ENCODE measurements at regions not wholly inside any gene's neighbourhood (a gene's known extent, or its start where the extent isn't known, plus 50 kb on each side); places are given as distances from the start of the nearest gene placed in this dataset.
"Not testable (repeated sequence)": the region's sequence is repeated elsewhere in the genome, so short reads cannot be mapped to it uniquely, and the experiment has no call there.

GRCh38 chr5:124496968-124497367, 249.5 kb downstream of the ZNF608 start:
- DNase-seq, result peak; percentile 22
- H3K4me2 ChIP-seq (ENCODE audit: low read length); H3K79me1 ChIP-seq (ENCODE audit: low read length); H3K27ac ChIP-seq (ENCODE audit: low read depth, low read length); H2AK5ac ChIP-seq (ENCODE audit: low read length); H3K4me3 ChIP-seq (ENCODE audit: low read length); H3K18ac ChIP-seq (ENCODE audit: low read length); H3K36me3 ChIP-seq (ENCODE audit: control insufficient read depth, insufficient read depth, low read length); H4K8ac ChIP-seq (ENCODE audit: low read depth, low read length); H2BK5ac ChIP-seq (ENCODE audit: low read length); H3K27me3 ChIP-seq (ENCODE audit: insufficient read depth, low read length, poor library complexity); H3K79me2 ChIP-seq (ENCODE audit: control insufficient read depth, insufficient read depth, low read length); H2BK15ac ChIP-seq (replicated peaks; ENCODE audit: low read depth); H3K9ac ChIP-seq (ENCODE audit: low read length); H4K5ac ChIP-seq (ENCODE audit: low read length); H3K4ac ChIP-seq (ENCODE audit: low read depth, low read length); H3K4me1 ChIP-seq (ENCODE audit: control insufficient read depth, low read depth, low read length); H3K23ac ChIP-seq (ENCODE audit: low read length); H3K56ac ChIP-seq (ENCODE audit: low read length): not testable (repeated sequence)
- WGBS (ENCODE audit: extremely low coverage, insufficient coverage, low lambda C conversion rate), result no CpG with 5 or more reads among the region's 4 CpGs
- H2BK120ac ChIP-seq (ENCODE audit: low read depth, low read length), result peak overlapping the region; percentile 36

GRCh38 chr5:124494540-124495116, 251.8 kb downstream of the ZNF608 start:
- Histone ChIP-seq H3K36me3 (ENCODE audit: control insufficient read depth, insufficient read depth, low read length) (no peaks in the 10 kb centered on the region), H3K4me1 (ENCODE audit: control insufficient read depth, low read depth, low read length) (no peaks in the 10 kb centered on the region), H4K8ac (ENCODE audit: low read depth, low read length) (no peak overlapping the region), H3K79me1 (ENCODE audit: low read length) (no peaks in the 10 kb centered on the region), H3K23ac (ENCODE audit: low read length) (no peak overlapping the region), H2BK15ac (replicated peaks; ENCODE audit: low read depth) (no peak overlapping the region), H3K79me2 (ENCODE audit: control insufficient read depth, insufficient read depth, low read length) (no peaks in the 10 kb centered on the region), H3K4me2 (ENCODE audit: low read length) (no peak overlapping the region), H4K5ac (ENCODE audit: low read length) (no peak overlapping the region), H3K56ac (ENCODE audit: low read length) (no peak overlapping the region), H3K9ac (ENCODE audit: low read length) (no peak overlapping the region), H3K4ac (ENCODE audit: low read depth, low read length) (no peak overlapping the region), H2BK120ac (ENCODE audit: low read depth, low read length) (no peak overlapping the region), H2BK5ac (ENCODE audit: low read length) (no peak overlapping the region), H3K18ac (ENCODE audit: low read length) (no peak overlapping the region), H2AK5ac (ENCODE audit: low read length) (no peak overlapping the region), H3K4me3 (ENCODE audit: low read length) (no peak overlapping the region), H3K27me3 (ENCODE audit: insufficient read depth, low read length, poor library complexity) (no peaks in the 10 kb centered on the region), H3K27ac (ENCODE audit: low read depth, low read length) (no peak overlapping the region)
- DNase-seq, result no peak
- no CpG with 5 or more reads among the region's 2 CpGs for WGBS (ENCODE audit: extremely low coverage, insufficient coverage, low lambda C conversion rate)

DNA sequence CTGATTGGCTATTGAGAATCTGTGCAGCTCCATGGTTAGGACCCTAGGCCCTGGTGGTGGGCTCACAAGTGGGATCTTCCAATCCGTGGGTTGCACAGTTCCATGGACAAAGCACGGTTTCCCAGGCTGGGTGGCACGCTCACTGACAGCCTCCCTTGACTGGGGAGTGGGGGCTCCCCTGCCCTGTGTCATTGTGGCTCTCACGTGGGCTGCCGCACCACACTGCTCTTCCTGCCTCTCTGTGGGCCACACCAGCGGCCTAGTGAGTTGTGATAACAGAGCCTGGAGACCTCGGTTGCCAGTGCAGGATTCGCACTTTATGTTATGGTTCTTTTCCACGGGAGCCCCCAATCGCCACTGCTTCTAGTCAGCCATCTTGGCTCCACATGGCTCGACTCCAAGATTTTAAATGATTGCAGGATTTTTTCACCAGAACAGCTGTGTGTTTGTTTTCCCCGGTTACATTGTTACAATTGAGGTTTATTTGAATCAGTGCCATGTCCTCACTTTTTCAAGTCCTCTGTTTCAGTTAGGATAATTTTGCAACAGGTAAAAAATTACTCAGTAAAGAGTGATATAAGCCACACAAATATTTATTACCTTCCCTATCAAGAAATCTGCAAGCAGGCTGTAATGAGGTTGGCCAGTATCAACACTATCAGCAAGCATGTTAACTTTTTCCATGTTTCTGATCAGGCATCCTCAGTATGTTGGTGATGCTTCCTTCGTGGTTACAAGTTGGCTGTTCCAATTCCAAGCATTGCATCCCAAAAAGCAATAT, 253.8 kb downstream of the ZNF608 start:
- no peak overlapping the region for H2BK120ac ChIP-seq (ENCODE audit: low read depth, low read length)
- no peak overlapping the region for H3K4me3 ChIP-seq (ENCODE audit: low read length)
- no peak overlapping the region for H3K4me2 ChIP-seq (ENCODE audit: low read length)
- no peaks in the 10 kb centered on the region for H3K79me2 ChIP-seq (ENCODE audit: control insufficient read depth, insufficient read depth, low read length)
- no peaks in the 10 kb centered on the region for H3K79me1 ChIP-seq (ENCODE audit: low read length)
- H3K27ac ChIP-seq (ENCODE audit: low read depth, low read length), result no peak overlapping the region
- no peaks in the 10 kb centered on the region for H3K36me3 ChIP-seq (ENCODE audit: control insufficient read depth, insufficient read depth, low read length)
- no peak for DNase-seq
- H3K9ac ChIP-seq (ENCODE audit: low read length), result no peak overlapping the region
- H3K27me3 ChIP-seq (ENCODE audit: insufficient read depth, low read length, poor library complexity), result no peaks in the 10 kb centered on the region
- H2BK15ac ChIP-seq (replicated peaks; ENCODE audit: low read depth), result no peak overlapping the region
- H2AK5ac ChIP-seq (ENCODE audit: low read length), result no peak overlapping the region
- H4K5ac ChIP-seq (ENCODE audit: low read length), result no peak overlapping the region
- no peak overlapping the region for H3K23ac ChIP-seq (ENCODE audit: low read length)
- H3K18ac ChIP-seq (ENCODE audit: low read length), result no peak overlapping the region
- no peaks in the 10 kb centered on the region for H3K4me1 ChIP-seq (ENCODE audit: control insufficient read depth, low read depth, low read length)
- H2BK5ac ChIP-seq (ENCODE audit: low read length), result no peak overlapping the region
- H3K4ac ChIP-seq (ENCODE audit: low read depth, low read length), result no peak overlapping the region
- H4K8ac ChIP-seq (ENCODE audit: low read depth, low read length), result no peak overlapping the region
- no peak overlapping the region for H3K56ac ChIP-seq (ENCODE audit: low read length)
- WGBS (ENCODE audit: extremely low coverage, insufficient coverage, low lambda C conversion rate), result no CpG with 5 or more reads among the region's 13 CpGs

GRCh38 chr5:124490315-124490714, 256.1 kb downstream of the ZNF608 start:
- not testable (repeated sequence) for H3K4me1 ChIP-seq (ENCODE audit: control insufficient read depth, low read depth, low read length); H3K27ac ChIP-seq (ENCODE audit: low read depth, low read length); H2BK120ac ChIP-seq (ENCODE audit: low read depth, low read length); H2AK5ac ChIP-seq (ENCODE audit: low read length); H3K4me3 ChIP-seq (ENCODE audit: low read length); H2BK15ac ChIP-seq (replicated peaks; ENCODE audit: low read depth); H3K79me1 ChIP-seq (ENCODE audit: low read length); H3K9ac ChIP-seq (ENCODE audit: low read length); H3K79me2 ChIP-seq (ENCODE audit: control insufficient read depth, insufficient read depth, low read length); H4K8ac ChIP-seq (ENCODE audit: low read depth, low read length); H3K18ac ChIP-seq (ENCODE audit: low read length); H3K36me3 ChIP-seq (ENCODE audit: control insufficient read depth, insufficient read depth, low read length); H3K23ac ChIP-seq (ENCODE audit: low read length); H3K4ac ChIP-seq (ENCODE audit: low read depth, low read length); H3K4me2 ChIP-seq (ENCODE audit: low read length); H4K5ac ChIP-seq (ENCODE audit: low read length); DNase-seq; H3K56ac ChIP-seq (ENCODE audit: low read length); H3K27me3 ChIP-seq (ENCODE audit: insufficient read depth, low read length, poor library complexity); H2BK5ac ChIP-seq (ENCODE audit: low read length)
- no CpG with 5 or more reads among the region's 2 CpGs for WGBS (ENCODE audit: extremely low coverage, insufficient coverage, low lambda C conversion rate)

- no peak overlapping the region for H3K23ac ChIP-seq (ENCODE audit: low read length)
- no peaks in the 10 kb centered on the region for H3K79me2 ChIP-seq (ENCODE audit: control insufficient read depth, insufficient read depth, low read length)
- H2BK15ac ChIP-seq (replicated peaks; ENCODE audit: low read depth), result no peak overlapping the region
- H3K4me1 ChIP-seq (ENCODE audit: control insufficient read depth, low read depth, low read length), result no peaks in the 10 kb centered on the region
- H2AK5ac ChIP-seq (ENCODE audit: low read length), result no peak overlapping the region
- H2BK5ac ChIP-seq (ENCODE audit: low read length), result no peak overlapping the region
- H3K27ac ChIP-seq (ENCODE audit: low read depth, low read length), result no peak overlapping the region
- H3K4me2 ChIP-seq (ENCODE audit: low read length), result no peak overlapping the region
- DNase-seq, result no peak
- no peak overlapping the region for H4K5ac ChIP-seq (ENCODE audit: low read length)
- no peak overlapping the region for H3K56ac ChIP-seq (ENCODE audit: low read length)
- no peak overlapping the region for H3K4me3 ChIP-seq (ENCODE audit: low read length)
- no peaks in the 10 kb centered on the region for H3K36me3 ChIP-seq (ENCODE audit: control insufficient read depth, insufficient read depth, low read length)
- no peak overlapping the region for H3K18ac ChIP-seq (ENCODE audit: low read length)
- no peaks in the 10 kb centered on the region for H3K27me3 ChIP-seq (ENCODE audit: insufficient read depth, low read length, poor library complexity)
- WGBS (ENCODE audit: extremely low coverage, insufficient coverage, low lambda C conversion rate), result no CpG with 5 or more reads among the region's 4 CpGs
- no peak overlapping the region for H3K4ac ChIP-seq (ENCODE audit: low read depth, low read length)
- no peak overlapping the region for H3K9ac ChIP-seq (ENCODE audit: low read length)
- H2BK120ac ChIP-seq (ENCODE audit: low read depth, low read length), result no peak overlapping the region
- H4K8ac ChIP-seq (ENCODE audit: low read depth, low read length), result no peak overlapping the region
- no peaks in the 10 kb centered on the region for H3K79me1 ChIP-seq (ENCODE audit: low read length)
These were observed 265.0 kb downstream of the ZNF608 start for GRCh38 chr5:124481419-124481818.

- Histone ChIP-seq H3K79me1 (ENCODE audit: low read length) (no peaks in the 10 kb centered on the region), H2BK120ac (ENCODE audit: low read depth, low read length) (no peak overlapping the region), H3K18ac (ENCODE audit: low read length) (no peak overlapping the region), H3K23ac (ENCODE audit: low read length) (no peak overlapping the region), H3K56ac (ENCODE audit: low read length) (no peak overlapping the region), H3K4me2 (ENCODE audit: low read length) (no peak overlapping the region), H2BK15ac (replicated peaks; ENCODE audit: low read depth) (no peak overlapping the region), H2AK5ac (ENCODE audit: low read length) (no peak overlapping the region), H3K9ac (ENCODE audit: low read length) (no peak overlapping the region), H3K4me3 (ENCODE audit: low read length) (no peak overlapping the region), H4K8ac (ENCODE audit: low read depth, low read length) (no peak overlapping the region), H3K36me3 (ENCODE audit: control insufficient read depth, insufficient read depth, low read length) (no peaks in the 10 kb centered on the region), H4K5ac (ENCODE audit: low read length) (no peak overlapping the region), H3K79me2 (ENCODE audit: control insufficient read depth, insufficient read depth, low read length) (no peaks in the 10 kb centered on the region), H3K27me3 (ENCODE audit: insufficient read depth, low read length, poor library complexity) (no peaks in the 10 kb centered on the region), H3K4me1 (ENCODE audit: control insufficient read depth, low read depth, low read length) (no peaks in the 10 kb centered on the region), H3K4ac (ENCODE audit: low read depth, low read length) (no peak overlapping the region), H2BK5ac (ENCODE audit: low read length) (no peak overlapping the region), H3K27ac (ENCODE audit: low read depth, low read length) (no peak overlapping the region)
- no CpG with 5 or more reads among the region's 5 CpGs for WGBS (ENCODE audit: extremely low coverage, insufficient coverage, low lambda C conversion rate)
- DNase-seq, result no peak
These were observed 265.5 kb downstream of the ZNF608 start for GRCh38 chr5:124480964-124481363.

All from mesendoderm (in vitro differentiated cells).